HUDEP-2 (cell line): ENCODE measurements at regions not wholly inside any gene's neighbourhood (a gene's known extent, or its start where the extent isn't known, plus 50 kb on each side); places are given as distances from the start of the nearest gene placed in this dataset.
A peak's percentile ranks its signal among the peaks of the same experiment; 100 is the strongest.

Source experiments
- DNase-seq, 76 experiments: peaks; one replicate each; lab custom pipeline; 2025; ENCODE audit not compliant: unreplicated experiment in 76 of 76; lab: John Stamatoyannopoulos, UW

- no peak for DNase-seq
Measured at GRCh38 chr18:78696698-78697435, 282.8 kb upstream of the SALL3 start.

GRCh38 chr18:78697446-78697845 is 282.2 kb upstream of the SALL3 start:
- no peak for DNase-seq

GRCh38 chr18:78698914-78699313 is 280.7 kb upstream of the SALL3 start:
- no peak for DNase-seq

GRCh38 chr18:78699499-78699898 is 280.1 kb upstream of the SALL3 start:
- no peak for DNase-seq

GRCh38 chr18:78701771-78702396 is 277.7 kb upstream of the SALL3 start:
- no peak for DNase-seq

- no peak for DNase-seq
Measured at GRCh38 chr18:78703291-78703690, 276.3 kb upstream of the SALL3 start.

- no peak for DNase-seq
Measured at GRCh38 chr18:78704971-78705461, 274.6 kb upstream of the SALL3 start.

- no peak for DNase-seq
Measured at GRCh38 chr18:78709261-78709809, 270.3 kb upstream of the SALL3 start.

- no peak for DNase-seq
Measured at GRCh38 chr18:78711316-78711715, 268.3 kb upstream of the SALL3 start.

- no peak for DNase-seq
Measured at GRCh38 chr18:78711971-78712370, 267.6 kb upstream of the SALL3 start.

- peak in 4 of 76 experiments; percentile 3 to 11 (median 6) for DNase-seq
Measured at GRCh38 chr18:78713069-78713468, 266.5 kb upstream of the SALL3 start.

- DNase-seq: no peak
Measured at GRCh38 chr18:78713726-78714125, 265.9 kb upstream of the SALL3 start.

- DNase-seq: no peak
Measured at GRCh38 chr18:78716022-78716421, 263.6 kb upstream of the SALL3 start.

- no peak for DNase-seq
Measured at GRCh38 chr18:78716581-78716980, 263.0 kb upstream of the SALL3 start.

GRCh38 chr18:78717051-78717765 is 262.4 kb upstream of the SALL3 start:
- no peak for DNase-seq

GRCh38 chr18:78717766-78718150 is 261.9 kb upstream of the SALL3 start:
- no peak for DNase-seq

- DNase-seq: peak in 1 of 76 experiments; percentile 4
Measured at GRCh38 chr18:78719821-78720220, 259.8 kb upstream of the SALL3 start.

GRCh38 chr18:78720456-78721237 is 259.0 kb upstream of the SALL3 start:
- DNase-seq: no peak

- no peak for DNase-seq
Measured at GRCh38 chr18:78721238-78721875, 258.3 kb upstream of the SALL3 start.

- DNase-seq: no peak
Measured at GRCh38 chr18:78721981-78722380, 257.6 kb upstream of the SALL3 start.
